Activated CD4-positive, alpha-beta T cell treated with anti-CD3 and anti-CD28 coated beads for 24 hours (primary cell): ENCODE measurements at regions not wholly inside any gene's neighbourhood (a gene's known extent, or its start where the extent isn't known, plus 50 kb on each side); places are given as distances from the start of the nearest gene placed in this dataset.
"Not testable (repeated sequence)": the region's sequence is repeated elsewhere in the genome, so short reads cannot be mapped to it uniquely, and the experiment has no call there.

Source experiments
- DNase-seq, 2 donors: peaks; one replicate each; pipeline ENCODE4 v3.0.0-alpha.2; 2020; ENCODE audit warnings: low read depth in 2 of 2

GRCh38 chr2:36235426-36235825 is 120.2 kb upstream of the CRIM1 start:
- DNase-seq: no peak

GRCh38 chr2:36223259-36223658 is 132.3 kb upstream of the CRIM1 start:
- no peak for DNase-seq

- DNase-seq: no peak
Measured at GRCh38 chr2:36222485-36222884, 133.1 kb upstream of the CRIM1 start.

- DNase-seq: no peak
Measured at GRCh38 chr2:36214691-36215090, 140.9 kb upstream of the CRIM1 start.

GRCh38 chr2:36203366-36203765 is 152.2 kb upstream of the CRIM1 start:
- no peak for DNase-seq

- no peak for DNase-seq
Measured at GRCh38 chr2:36197181-36197971, 158.2 kb upstream of the CRIM1 start.

GRCh38 chr2:36193680-36194079 is 161.9 kb upstream of the CRIM1 start:
- no peak for DNase-seq

GRCh38 chr2:36192983-36193382 is 162.6 kb upstream of the CRIM1 start:
- DNase-seq: no peak

- no peak for DNase-seq
Measured at GRCh38 chr2:36190097-36190496, 165.5 kb upstream of the CRIM1 start.

GRCh38 chr2:36185624-36186023 is 170.0 kb upstream of the CRIM1 start:
- no peak for DNase-seq

- no peak for DNase-seq
Measured at GRCh38 chr2:36184848-36185247, 170.7 kb upstream of the CRIM1 start.

GRCh38 chr2:36180789-36181482 is 174.6 kb upstream of the CRIM1 start:
- DNase-seq: not testable (repeated sequence)

- DNase-seq: not testable (repeated sequence)
Measured at GRCh38 chr2:36180293-36180692, 175.3 kb upstream of the CRIM1 start.

GRCh38 chr2:36179668-36180269 is 175.8 kb upstream of the CRIM1 start:
- DNase-seq: not testable (repeated sequence)

- DNase-seq: no peak
Measured at GRCh38 chr2:36178384-36178783, 177.2 kb upstream of the CRIM1 start.

GRCh38 chr2:36177282-36177681 is 178.3 kb upstream of the CRIM1 start:
- no peak for DNase-seq

GRCh38 chr2:36174920-36175319 is 180.7 kb upstream of the CRIM1 start:
- no peak for DNase-seq

- no peak for DNase-seq
Measured at GRCh38 chr2:36173760-36174404, 181.7 kb upstream of the CRIM1 start.

- no peak for DNase-seq
Measured at GRCh38 chr2:36172824-36173223, 182.8 kb upstream of the CRIM1 start.

GRCh38 chr2:36170805-36171204 is 184.8 kb upstream of the CRIM1 start:
- no peak for DNase-seq

- no peak for DNase-seq
Measured at GRCh38 chr2:36169843-36170242, 185.7 kb upstream of the CRIM1 start.

GRCh38 chr2:36168115-36168514 is 187.5 kb upstream of the CRIM1 start:
- DNase-seq: no peak
